ENCODE measurements at regions not wholly inside any gene's neighbourhood (a gene's known extent, or its start where the extent isn't known, plus 50 kb on each side); places are given as distances from the start of the nearest gene placed in this dataset.

DNA sequence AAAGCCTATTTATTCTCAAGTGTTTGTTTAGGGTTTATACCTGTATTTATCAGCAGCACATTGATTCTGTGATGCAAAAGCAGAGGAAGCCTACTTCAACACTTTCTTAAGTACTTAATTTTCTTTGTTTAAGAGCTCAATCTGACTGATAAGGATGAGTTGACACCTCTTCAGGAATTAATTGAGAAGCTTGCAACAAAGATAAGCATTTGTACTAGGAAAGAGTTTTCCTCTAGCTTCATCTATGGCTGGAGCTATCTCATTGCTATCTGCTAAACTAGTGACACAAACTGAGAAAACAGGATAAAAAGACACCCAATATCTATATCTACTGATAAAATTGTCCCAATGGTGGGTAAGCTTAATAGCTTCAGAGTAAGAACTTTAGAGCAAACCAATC is 170.1 kb upstream of the SLITRK6 start:
- TF ChIP-seq CTCF (IDR thresholded peaks at IDR 0.05), result no peak
- Histone ChIP-seq H3K9ac (no peak overlapping the region), H3K79me2 (no peaks in the 10 kb centered on the region), H3K4me3 (ENCODE audit: low read depth, low read length) (no peak overlapping the region), H3K36me3 (ENCODE audit: control insufficient read depth, insufficient read depth, low read length) (no peaks in the 10 kb centered on the region), H3K27me3 (ENCODE audit: control insufficient read depth, insufficient read depth, low read length) (no peaks in the 10 kb centered on the region), H3K4me2 (ENCODE audit: low read length) (no peak overlapping the region), H3K4me1 (no peaks in the 10 kb centered on the region), H3K27ac (no peak overlapping the region), H2AFZ (no peak overlapping the region), H3K9me3 (ENCODE audit: control insufficient read depth, low read length) (no peaks in the 10 kb centered on the region)

DNA sequence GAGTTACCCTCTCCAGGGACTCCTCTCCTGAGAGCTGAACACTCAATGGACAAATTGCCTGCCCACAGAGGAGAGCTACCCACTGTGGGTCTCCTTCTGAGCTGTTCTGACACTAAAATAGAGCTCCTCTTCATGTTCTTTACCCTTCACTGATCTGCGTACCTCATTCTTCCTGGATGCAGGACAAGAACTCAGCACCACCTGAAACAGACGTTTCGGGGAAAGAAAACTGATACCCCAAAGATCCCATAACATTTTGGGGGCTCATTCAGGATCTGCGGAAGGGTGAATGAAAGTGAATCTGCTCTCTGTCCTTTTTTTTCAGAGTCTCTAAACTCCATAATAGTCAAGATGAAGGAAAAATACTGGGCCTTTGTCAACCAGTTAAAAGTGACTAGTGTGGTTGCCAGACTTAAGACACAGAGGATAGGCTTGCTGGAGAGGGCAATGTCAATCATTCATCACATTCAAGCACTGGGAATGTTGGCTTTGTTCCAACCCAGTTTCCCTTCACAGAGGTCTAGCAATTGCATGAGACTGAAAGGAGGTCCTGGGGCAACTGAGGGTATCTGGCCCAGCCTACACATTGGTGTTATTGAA is 136.7 kb upstream of the SLITRK6 start:
- no peak overlapping the region for H3K4me3 ChIP-seq (ENCODE audit: low read depth, low read length)
- no peak overlapping the region for H3K9ac ChIP-seq
- no peak overlapping the region for H3K27ac ChIP-seq
- no peaks in the 10 kb centered on the region for H3K79me2 ChIP-seq
- H3K4me1 ChIP-seq, result no peaks in the 10 kb centered on the region
- no peak overlapping the region for H3K4me2 ChIP-seq (ENCODE audit: low read length)
- no peaks in the 10 kb centered on the region for H3K27me3 ChIP-seq (ENCODE audit: control insufficient read depth, insufficient read depth, low read length)
- no peak for TF ChIP-seq CTCF (IDR thresholded peaks at IDR 0.05)
- peaks cover 6% of the 10 kb centered on the region for H3K9me3 ChIP-seq (ENCODE audit: control insufficient read depth, low read length)
- H2AFZ ChIP-seq, result no peak overlapping the region
- no peaks in the 10 kb centered on the region for H3K36me3 ChIP-seq (ENCODE audit: control insufficient read depth, insufficient read depth, low read length)

- Histone ChIP-seq H3K4me2 (ENCODE audit: low read length) (no peak overlapping the region), H3K4me1 (no peaks in the 10 kb centered on the region), H3K27me3 (ENCODE audit: control insufficient read depth, insufficient read depth, low read length) (no peaks in the 10 kb centered on the region), H3K9ac (no peak overlapping the region), H3K4me3 (ENCODE audit: low read depth, low read length) (no peak overlapping the region), H3K9me3 (ENCODE audit: control insufficient read depth, low read length) (no peaks in the 10 kb centered on the region), H2AFZ (no peak overlapping the region), H3K79me2 (no peaks in the 10 kb centered on the region), H3K36me3 (ENCODE audit: control insufficient read depth, insufficient read depth, low read length) (no peaks in the 10 kb centered on the region), H3K27ac (no peak overlapping the region)
- no peak for TF ChIP-seq CTCF (IDR thresholded peaks at IDR 0.05)
These were observed 130.9 kb upstream of the SLITRK6 start for GRCh38 chr13:85930108-85930507.

DNA sequence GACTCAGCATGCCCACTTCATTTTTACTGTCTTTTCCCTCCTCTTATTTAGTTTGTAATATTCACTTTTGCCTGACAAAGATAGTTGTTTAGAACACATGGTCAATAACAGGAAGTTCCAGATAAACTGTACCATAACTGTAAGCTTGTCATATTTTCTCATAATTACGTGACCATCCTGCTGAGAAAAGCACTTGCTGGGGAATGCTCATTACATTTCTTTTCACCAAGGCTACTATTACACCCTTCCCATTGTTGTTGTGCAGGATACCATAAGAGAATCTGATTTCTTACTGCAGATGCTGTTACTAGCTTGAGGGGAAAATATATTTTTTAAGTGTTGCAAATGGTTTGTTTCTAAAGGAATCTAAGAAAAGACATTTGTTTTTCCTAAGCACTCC is 111.7 kb upstream of the SLITRK6 start:
- Histone ChIP-seq H2AFZ (no peak overlapping the region), H3K36me3 (ENCODE audit: control insufficient read depth, insufficient read depth, low read length) (no peaks in the 10 kb centered on the region), H3K4me3 (ENCODE audit: low read depth, low read length) (no peak overlapping the region), H3K9ac (no peak overlapping the region), H3K4me2 (ENCODE audit: low read length) (no peak overlapping the region), H3K27ac (no peak overlapping the region), H3K79me2 (no peaks in the 10 kb centered on the region), H3K27me3 (ENCODE audit: control insufficient read depth, insufficient read depth, low read length) (no peaks in the 10 kb centered on the region), H3K9me3 (ENCODE audit: control insufficient read depth, low read length) (no peaks in the 10 kb centered on the region), H3K4me1 (no peaks in the 10 kb centered on the region)
- no peak for TF ChIP-seq CTCF (IDR thresholded peaks at IDR 0.05)

GRCh38 chr13:85900521-85900920 is 101.3 kb upstream of the SLITRK6 start:
- Histone ChIP-seq H3K9ac (no peak overlapping the region), H3K27me3 (ENCODE audit: control insufficient read depth, insufficient read depth, low read length) (no peaks in the 10 kb centered on the region), H2AFZ (no peak overlapping the region), H3K4me1 (no peaks in the 10 kb centered on the region), H3K9me3 (ENCODE audit: control insufficient read depth, low read length) (no peaks in the 10 kb centered on the region), H3K27ac (no peak overlapping the region), H3K79me2 (no peaks in the 10 kb centered on the region), H3K4me3 (ENCODE audit: low read depth, low read length) (no peak overlapping the region), H3K4me2 (ENCODE audit: low read length) (no peak overlapping the region), H3K36me3 (ENCODE audit: control insufficient read depth, insufficient read depth, low read length) (no peaks in the 10 kb centered on the region)
- no peak for TF ChIP-seq CTCF (IDR thresholded peaks at IDR 0.05)
